Fibroblast of mammary gland (primary cell): ENCODE measurements at regions not wholly inside any gene's neighbourhood (a gene's known extent, or its start where the extent isn't known, plus 50 kb on each side); places are given as distances from the start of the nearest gene placed in this dataset.

Experiments
- DNase-seq: peaks from one replicate; pipeline ENCODE4 v3.0.0-alpha.2; 2010; ENCODE audit warnings: low read depth
- H3K4me3 ChIP-seq: 2 replicates; pipeline ENCODE4 v1.5.1; 2011; ENCODE audit warnings: low read depth, mild to moderate bottlenecking, low read length, moderate library complexity; ENCODE audit not compliant: control insufficient read depth
- TF ChIP-seq, protein P1 (sequence below): conservative IDR thresholded peaks from 2 replicates; pipeline ENCODE4 v1.5.1; 2011; ENCODE audit warnings: low read depth, low read length, inconsistent platforms; ENCODE audit not compliant: control insufficient read depth, insufficient read depth

DNA sequence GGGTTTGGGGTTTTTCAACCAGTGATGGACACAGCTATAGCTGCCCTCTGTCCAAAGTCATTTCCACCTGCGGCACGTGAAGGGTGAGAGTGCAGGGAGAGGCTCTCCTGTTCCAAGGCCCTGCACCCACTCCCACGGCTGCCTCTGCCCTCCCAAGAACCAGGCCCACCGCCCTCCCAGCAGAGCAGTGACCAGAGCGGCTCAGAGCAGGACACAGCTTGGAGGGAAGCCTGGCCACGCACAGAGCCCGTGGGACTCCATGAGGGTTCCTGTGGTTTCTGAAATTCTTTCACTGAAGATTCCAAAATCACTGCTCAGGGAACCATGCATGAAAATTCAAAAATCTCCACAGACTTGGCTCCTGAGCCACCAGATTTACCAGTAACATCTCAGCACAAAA lies 67.3 kb upstream of the SALL3 start:
- H3K4me3 ChIP-seq = no peak overlapping the region
- TF ChIP-seq, protein P1, sequence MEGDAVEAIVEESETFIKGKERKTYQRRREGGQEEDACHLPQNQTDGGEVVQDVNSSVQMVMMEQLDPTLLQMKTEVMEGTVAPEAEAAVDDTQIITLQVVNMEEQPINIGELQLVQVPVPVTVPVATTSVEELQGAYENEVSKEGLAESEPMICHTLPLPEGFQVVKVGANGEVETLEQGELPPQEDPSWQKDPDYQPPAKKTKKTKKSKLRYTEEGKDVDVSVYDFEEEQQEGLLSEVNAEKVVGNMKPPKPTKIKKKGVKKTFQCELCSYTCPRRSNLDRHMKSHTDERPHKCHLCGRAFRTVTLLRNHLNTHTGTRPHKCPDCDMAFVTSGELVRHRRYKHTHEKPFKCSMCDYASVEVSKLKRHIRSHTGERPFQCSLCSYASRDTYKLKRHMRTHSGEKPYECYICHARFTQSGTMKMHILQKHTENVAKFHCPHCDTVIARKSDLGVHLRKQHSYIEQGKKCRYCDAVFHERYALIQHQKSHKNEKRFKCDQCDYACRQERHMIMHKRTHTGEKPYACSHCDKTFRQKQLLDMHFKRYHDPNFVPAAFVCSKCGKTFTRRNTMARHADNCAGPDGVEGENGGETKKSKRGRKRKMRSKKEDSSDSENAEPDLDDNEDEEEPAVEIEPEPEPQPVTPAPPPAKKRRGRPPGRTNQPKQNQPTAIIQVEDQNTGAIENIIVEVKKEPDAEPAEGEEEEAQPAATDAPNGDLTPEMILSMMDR = no peak
- DNase-seq = no peak

GRCh38 chr18:78912844-78913243 lies 66.8 kb upstream of the SALL3 start:
- no peak for DNase-seq
- TF ChIP-seq, protein P1 = no peak
- H3K4me3 ChIP-seq = no peak overlapping the region

- H3K4me3 ChIP-seq = no peak overlapping the region
- TF ChIP-seq, protein P1 = no peak
- no peak for DNase-seq
These were observed 66.2 kb upstream of the SALL3 start for GRCh38 chr18:78913395-78913794.

GRCh38 chr18:78913830-78914231 lies 65.8 kb upstream of the SALL3 start:
- TF ChIP-seq, protein P1 = no peak
- DNase-seq = no peak
- no peak overlapping the region for H3K4me3 ChIP-seq

DNA sequence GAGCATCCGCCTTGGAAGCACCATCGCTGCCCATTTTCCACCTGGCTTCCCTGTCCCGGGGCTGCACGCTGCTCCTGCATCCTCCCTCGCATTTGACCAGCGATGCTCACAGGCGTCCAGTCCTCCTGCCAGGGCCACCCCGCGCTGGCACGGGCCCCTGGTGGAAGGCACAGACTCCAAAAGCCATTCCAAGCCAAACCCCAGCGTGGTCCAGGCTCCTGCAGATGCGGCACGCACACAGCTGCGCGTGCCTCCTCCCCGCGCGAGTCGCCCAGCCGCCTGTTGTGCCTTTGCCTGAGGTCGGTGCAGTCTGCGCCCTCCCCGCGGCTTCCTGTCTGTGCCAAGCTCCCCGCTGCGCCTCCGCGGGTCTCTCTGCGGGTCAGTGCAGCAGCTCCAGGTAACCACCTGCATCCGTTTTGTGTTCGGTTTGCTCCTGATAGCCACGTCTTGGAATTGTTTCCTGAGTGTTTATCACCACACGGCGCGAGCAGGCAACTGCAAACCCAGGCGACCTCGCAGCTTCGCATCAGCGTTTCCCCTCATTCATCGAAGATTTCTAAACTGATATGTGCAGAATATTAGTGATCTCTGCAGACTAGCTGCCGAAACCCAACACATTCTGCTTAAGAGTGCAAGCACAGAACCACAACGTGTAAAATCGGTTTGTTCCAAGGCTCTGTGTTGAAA lies 65.2 kb upstream of the SALL3 start:
- TF ChIP-seq, protein P1 = no peak
- H3K4me3 ChIP-seq = no peak overlapping the region
- no peak for DNase-seq

DNA sequence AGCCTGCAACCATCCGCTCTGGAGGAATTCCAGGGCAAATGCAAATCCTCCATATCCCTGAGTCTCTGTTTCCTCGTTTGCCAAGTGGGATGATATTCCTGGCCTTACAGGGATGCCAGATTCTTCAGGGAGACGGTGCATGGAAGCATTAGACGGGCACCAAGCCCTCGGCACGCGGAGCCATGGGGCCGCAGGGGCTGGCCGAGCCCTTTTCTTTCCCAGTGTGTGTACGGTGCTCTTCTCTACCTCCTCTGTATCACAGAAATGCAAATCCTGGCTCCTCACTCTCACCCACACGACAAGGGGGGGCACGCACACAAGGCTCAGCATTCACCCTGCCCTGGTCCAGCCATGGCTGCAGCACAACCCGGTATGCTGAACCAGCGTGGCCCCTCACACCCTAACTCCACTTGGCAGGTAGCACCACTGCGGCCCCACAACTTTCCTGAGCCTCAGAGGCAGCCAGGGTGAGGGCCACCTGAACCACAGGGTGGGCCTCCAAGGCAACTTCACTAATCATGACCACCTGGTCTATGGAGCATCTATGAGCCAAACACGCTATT lies 64.1 kb upstream of the SALL3 start:
- DNase-seq = no peak
- no peak overlapping the region for H3K4me3 ChIP-seq
- TF ChIP-seq, protein P1 = no peak
